Stimulated activated CD4-positive, alpha-beta T cell treated with anti-CD3 and anti-CD28 coated beads, Interleukin-1b, Interleukin-23, amount 100 ng/mL, for 1 hour (primary cell): ENCODE measurements at regions not wholly inside any gene's neighbourhood (a gene's known extent, or its start where the extent isn't known, plus 50 kb on each side); places are given as distances from the start of the nearest gene placed in this dataset.

Experiments
- DNase-seq, 2 donors: peaks; one replicate each; pipeline ENCODE4 v3.0.0-alpha.2; 2020; ENCODE audit warnings: low read depth in 2 of 2

GRCh38 chr1:30036229-30036547 is 687.2 kb downstream of the MATN1 start:
- no peak for DNase-seq

GRCh38 chr1:30035522-30036228 is 687.7 kb downstream of the MATN1 start:
- DNase-seq, result no peak

- DNase-seq, result no peak
Observed at GRCh38 chr1:30034627-30035521, 688.5 kb downstream of the MATN1 start.

GRCh38 chr1:30034105-30034626 is 689.2 kb downstream of the MATN1 start:
- no peak for DNase-seq

- no peak for DNase-seq
Observed at GRCh38 chr1:30033256-30034104, 689.9 kb downstream of the MATN1 start.

GRCh38 chr1:30032302-30032701 is 691.1 kb downstream of the MATN1 start:
- no peak for DNase-seq

- DNase-seq, result no peak
Observed at GRCh38 chr1:30029677-30030076, 693.7 kb downstream of the MATN1 start.

- no peak for DNase-seq
Observed at GRCh38 chr1:30028939-30029338, 694.4 kb downstream of the MATN1 start.

GRCh38 chr1:30028283-30028682 is 695.1 kb downstream of the MATN1 start:
- DNase-seq, result no peak

- no peak for DNase-seq
Observed at GRCh38 chr1:30027247-30027646, 696.1 kb downstream of the MATN1 start.

DNA sequence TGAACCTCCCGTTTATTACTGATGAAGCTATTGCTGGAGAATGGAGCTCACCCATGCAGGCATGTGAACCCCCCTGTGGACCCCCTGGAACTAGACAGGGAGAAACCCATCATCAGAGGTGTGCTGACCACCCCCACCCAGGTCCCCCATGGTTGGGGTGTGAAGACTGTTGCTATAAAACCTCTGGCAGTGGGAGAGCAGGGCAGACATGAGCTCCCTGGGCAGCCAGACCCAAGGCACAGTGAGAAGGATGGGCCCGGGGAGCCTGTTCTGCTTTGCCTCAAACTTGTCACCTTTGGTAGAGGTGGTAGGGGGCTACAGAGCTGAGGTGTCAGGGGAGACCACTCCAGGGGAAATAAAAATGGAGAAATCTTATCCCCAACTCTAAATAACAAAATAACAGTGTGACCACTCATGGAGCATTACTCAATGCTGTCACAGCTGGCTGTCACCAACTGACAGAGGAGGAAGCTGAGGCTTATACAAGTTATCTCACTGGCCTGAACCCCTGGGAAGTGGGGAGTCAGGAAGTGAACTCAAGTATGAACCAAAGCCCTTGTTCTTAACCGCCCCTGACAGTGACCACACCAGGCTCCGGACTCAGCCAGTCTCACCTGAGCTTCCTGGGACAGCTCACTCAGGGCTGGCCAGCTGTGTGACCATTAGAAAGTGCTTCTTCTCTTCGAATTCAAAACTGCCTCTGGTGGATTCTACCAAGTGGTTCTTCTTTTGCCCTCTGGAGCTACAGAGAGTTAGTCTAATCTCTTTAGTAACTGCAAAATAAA is 698.8 kb downstream of the MATN1 start:
- no peak for DNase-seq

DNA sequence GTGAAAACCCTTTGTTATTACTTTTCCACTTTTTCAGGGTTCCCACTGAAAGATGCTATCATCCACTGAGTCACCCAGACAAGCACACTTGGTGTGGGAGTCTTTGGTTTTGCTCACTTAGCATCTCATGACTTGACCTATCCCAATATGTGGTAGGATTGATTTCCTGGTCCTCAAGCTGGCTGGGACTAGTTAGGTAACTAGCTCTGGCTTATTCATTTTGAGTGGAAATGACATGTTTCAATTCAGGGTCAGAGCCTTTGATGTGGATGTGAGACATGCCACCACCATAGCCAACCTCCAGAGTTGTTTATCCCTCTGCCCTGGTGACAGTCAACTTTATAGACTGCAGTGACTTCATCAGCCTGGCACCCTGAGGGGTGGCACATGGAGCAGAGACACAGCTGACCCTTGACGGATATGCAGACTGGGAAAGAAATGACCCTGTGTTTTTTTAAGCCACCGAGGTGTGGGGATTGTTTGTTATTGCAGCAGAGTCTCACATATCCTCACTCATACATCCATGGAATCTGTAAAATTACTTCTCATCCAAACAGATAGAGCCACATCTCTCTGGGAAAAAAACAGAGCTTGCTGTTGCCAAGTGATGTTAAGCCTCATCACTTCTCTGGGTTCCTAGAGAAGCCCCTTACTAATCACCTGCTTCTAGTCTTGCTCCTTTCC is 699.9 kb downstream of the MATN1 start:
- no peak for DNase-seq

DNA sequence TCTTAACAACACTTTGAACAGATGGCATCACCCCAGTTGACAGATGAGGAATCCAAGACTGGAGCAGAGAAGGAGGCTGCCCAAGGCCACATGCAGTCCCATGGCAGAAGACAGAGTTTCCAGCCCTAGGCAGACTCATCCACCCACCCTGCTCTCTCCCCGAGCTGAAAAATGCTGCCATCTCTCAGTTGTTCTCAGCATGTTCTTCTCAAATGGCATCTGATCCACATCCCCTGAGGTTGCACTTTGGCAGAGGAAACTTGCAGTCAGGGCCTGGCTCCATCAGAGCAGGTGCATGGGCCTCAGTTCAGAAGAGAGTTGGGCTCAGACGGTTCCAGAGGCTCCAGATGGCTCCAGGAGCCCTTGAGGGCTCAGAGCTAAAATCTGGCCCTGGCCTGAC is 709.4 kb downstream of the MATN1 start:
- no peak for DNase-seq

DNA sequence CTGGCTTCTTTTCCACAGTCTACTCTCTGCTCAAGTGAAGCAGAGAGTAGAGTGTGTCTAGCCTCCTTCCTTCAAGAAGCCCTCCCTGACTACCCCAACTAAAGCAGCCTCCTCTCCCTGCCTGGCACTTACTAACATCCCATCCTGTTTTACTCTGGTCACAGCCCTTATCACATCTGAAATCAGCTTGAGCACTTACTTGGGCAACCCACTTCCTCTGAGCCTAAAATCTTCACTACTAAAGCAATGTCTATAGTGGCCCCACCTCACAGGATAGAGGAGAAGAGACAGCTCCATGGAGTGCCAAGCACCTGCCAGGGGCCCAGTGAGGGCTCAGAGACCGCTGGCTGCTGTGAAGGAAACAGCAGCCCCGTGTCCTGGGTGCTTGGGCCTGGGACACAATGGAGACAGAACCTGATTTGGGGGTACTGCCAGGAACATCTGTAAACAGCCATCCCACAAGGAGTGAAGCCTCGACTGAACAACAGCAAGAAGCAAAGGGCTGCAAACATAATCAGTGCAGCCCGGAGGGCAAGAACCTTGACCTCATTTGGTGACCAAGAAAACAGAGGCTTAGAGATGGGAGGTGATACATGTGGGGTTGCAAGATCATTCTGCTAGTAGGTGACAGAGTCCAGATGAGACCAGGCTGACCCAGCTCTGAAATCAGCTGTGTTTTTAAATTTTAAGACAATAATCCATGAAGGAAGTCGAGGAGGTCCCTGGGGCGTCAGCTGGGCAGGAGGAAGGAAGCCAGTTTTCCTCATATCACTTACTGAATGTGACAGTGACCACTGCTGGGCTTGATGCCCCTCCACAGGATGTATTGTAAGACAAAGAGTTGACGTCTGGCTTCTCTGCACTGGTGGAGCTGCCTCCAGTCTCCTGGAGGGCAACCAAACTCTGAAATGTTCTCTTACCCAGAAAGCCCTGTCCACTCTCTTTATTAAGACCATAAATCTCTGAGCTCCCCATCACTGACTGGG is 710.6 kb downstream of the MATN1 start:
- no peak for DNase-seq

- DNase-seq, result no peak
Observed at GRCh38 chr1:30011970-30012369, 711.4 kb downstream of the MATN1 start.

GRCh38 chr1:30010506-30011106 is 712.8 kb downstream of the MATN1 start:
- DNase-seq, result no peak

DNA sequence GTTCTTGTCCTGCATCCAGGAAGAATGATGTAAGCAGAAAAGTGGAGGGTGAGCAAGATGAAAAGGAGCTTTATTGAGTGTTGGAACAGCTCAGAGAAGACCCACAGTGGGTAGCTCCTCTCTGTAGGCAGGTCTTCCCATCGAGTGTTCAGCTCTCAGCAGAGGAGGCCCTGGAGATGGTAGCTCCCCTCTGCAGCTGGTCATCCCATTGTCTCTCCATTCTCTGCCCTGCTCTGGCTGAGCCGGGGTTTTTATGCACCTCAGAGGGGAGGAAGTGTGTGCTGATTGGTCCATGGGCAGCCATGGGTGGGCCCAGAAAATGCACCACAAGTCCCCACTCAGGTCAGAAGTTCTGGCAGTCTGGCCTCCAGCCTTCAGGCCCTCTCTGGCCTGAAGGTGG is 713.7 kb downstream of the MATN1 start:
- no peak for DNase-seq

GRCh38 chr1:30008998-30009657 is 714.3 kb downstream of the MATN1 start:
- no peak for DNase-seq
